ENCODE measurements at regions not wholly inside any gene's neighbourhood (a gene's known extent, or its start where the extent isn't known, plus 50 kb on each side); places are given as distances from the start of the nearest gene placed in this dataset.
A peak's percentile ranks its signal among the peaks of the same experiment; 100 is the strongest.

DNA sequence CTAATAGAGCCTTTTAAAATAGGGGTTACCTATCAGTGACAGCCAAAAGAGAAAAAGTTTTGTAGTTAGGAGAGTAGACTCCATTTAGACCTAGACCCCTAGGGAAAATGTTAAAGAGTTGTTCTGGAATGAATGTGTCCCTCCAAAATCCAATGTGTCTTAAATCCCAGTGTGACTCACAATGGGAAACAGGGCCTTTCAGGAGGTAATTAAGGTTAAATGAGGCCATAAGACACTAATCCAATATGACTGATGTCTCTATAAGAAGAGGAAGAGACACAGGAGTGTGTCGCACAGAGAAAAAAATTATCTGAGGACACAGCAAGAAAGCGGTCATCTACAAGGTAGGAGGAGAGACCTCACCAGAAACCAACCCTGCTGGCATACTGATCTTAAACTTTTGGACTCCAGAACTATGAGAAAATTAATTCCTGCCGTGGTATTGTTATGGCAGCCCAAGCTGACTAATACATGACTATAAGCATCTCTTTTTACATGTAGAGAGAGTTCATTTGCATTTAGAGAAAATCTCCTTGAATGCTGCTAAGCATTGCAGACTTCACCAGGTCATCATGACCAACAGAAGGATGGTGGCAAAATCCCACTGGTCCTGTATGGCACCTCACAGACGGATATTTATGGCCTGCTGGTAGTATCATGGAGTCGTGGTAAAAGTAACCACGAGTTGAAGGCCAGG is 259.6 kb upstream of the TMTC1 start:
- Mint-ChIP-seq H3K36me3 (ENCODE audit: low read depth, unreplicated experiment) (no peaks in the 10 kb centered on the region), H3K4me1 (ENCODE audit: low read depth, unreplicated experiment) (peaks cover 14% of the 10 kb centered on the region), H3K9me3 (ENCODE audit: unreplicated experiment) (peaks cover 1% of the 10 kb centered on the region), H3K27me3 (ENCODE audit: low read depth, unreplicated experiment) (no peaks in the 10 kb centered on the region), H3K27ac (ENCODE audit: unreplicated experiment) (no peak overlapping the region), H3K4me3 (ENCODE audit: unreplicated experiment) (no peak overlapping the region)
- no peaks in the 10 kb centered on the region for H3K9me3 ChIP-seq (ENCODE audit: insufficient read depth, low read depth, low read length)
- FAIRE-seq, result no peak
- H3K9ac ChIP-seq (ENCODE audit: low read length), result no peak overlapping the region
- H4K20me1 ChIP-seq (ENCODE audit: insufficient read depth, low read length), result no peaks in the 10 kb centered on the region
- no peak overlapping the region for H3K4me3 ChIP-seq (ENCODE audit: insufficient read depth, low read depth, low read length)
- H3K27ac ChIP-seq (ENCODE audit: low read depth, low read length), result no peak overlapping the region
- H3K27me3 ChIP-seq (ENCODE audit: insufficient read depth, low read length), result no peaks in the 10 kb centered on the region
- H3K79me2 ChIP-seq (ENCODE audit: insufficient read depth, low read length), result no peaks in the 10 kb centered on the region
- no peak overlapping the region for H3K4me2 ChIP-seq (ENCODE audit: low read length)
- TF ChIP-seq, protein P1, sequence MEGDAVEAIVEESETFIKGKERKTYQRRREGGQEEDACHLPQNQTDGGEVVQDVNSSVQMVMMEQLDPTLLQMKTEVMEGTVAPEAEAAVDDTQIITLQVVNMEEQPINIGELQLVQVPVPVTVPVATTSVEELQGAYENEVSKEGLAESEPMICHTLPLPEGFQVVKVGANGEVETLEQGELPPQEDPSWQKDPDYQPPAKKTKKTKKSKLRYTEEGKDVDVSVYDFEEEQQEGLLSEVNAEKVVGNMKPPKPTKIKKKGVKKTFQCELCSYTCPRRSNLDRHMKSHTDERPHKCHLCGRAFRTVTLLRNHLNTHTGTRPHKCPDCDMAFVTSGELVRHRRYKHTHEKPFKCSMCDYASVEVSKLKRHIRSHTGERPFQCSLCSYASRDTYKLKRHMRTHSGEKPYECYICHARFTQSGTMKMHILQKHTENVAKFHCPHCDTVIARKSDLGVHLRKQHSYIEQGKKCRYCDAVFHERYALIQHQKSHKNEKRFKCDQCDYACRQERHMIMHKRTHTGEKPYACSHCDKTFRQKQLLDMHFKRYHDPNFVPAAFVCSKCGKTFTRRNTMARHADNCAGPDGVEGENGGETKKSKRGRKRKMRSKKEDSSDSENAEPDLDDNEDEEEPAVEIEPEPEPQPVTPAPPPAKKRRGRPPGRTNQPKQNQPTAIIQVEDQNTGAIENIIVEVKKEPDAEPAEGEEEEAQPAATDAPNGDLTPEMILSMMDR (IDR thresholded peaks at IDR 0.05; ENCODE audit: insufficient read depth, low read depth, low read length), result no peak
- no peak for TF ChIP-seq EZH2 (IDR thresholded peaks at IDR 0.05; ENCODE audit: insufficient read depth, low read length)
- peak overlapping the region; percentile 24 for H2AFZ ChIP-seq (ENCODE audit: low read depth, low read length)
- no peaks in the 10 kb centered on the region for H3K36me3 ChIP-seq (ENCODE audit: insufficient read depth, low read length)
- no peak for DNase-seq (ENCODE audit: low read depth)
- H3K4me1 ChIP-seq (ENCODE audit: insufficient read depth, low read length), result peaks cover 22% of the 10 kb centered on the region

DNA sequence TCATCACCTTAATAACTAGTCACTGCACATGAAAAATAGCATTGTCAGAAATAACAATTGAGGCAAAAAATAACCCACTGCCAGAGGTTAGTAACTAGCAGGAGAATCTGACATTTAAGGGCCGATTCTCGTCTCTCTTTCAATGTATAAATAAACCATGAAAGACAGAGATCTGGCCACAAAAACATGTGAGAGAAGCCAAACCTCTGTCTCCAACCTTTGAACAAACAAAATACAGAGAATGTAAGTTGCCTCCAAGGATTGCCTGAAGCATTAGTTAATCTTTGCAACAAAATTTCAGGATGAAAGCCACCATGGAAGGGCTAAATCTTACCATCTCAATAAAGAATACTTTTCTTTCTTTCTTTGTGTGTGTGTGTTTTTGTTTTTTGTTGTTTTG is 257.4 kb upstream of the TMTC1 start:
- no peaks in the 10 kb centered on the region for H3K79me2 ChIP-seq (ENCODE audit: insufficient read depth, low read length)
- TF ChIP-seq EZH2 (IDR thresholded peaks at IDR 0.05; ENCODE audit: insufficient read depth, low read length), result no peak
- TF ChIP-seq, protein P1 (IDR thresholded peaks at IDR 0.05; ENCODE audit: insufficient read depth, low read depth, low read length), result no peak
- H3K27me3 ChIP-seq (ENCODE audit: insufficient read depth, low read length), result no peaks in the 10 kb centered on the region
- no peaks in the 10 kb centered on the region for H3K4me1 Mint-ChIP-seq (ENCODE audit: low read depth, unreplicated experiment)
- no peaks in the 10 kb centered on the region for H3K27me3 Mint-ChIP-seq (ENCODE audit: low read depth, unreplicated experiment)
- H3K4me1 ChIP-seq (ENCODE audit: insufficient read depth, low read length), result peaks cover 11% of the 10 kb centered on the region
- no peak overlapping the region for H3K4me2 ChIP-seq (ENCODE audit: low read length)
- DNase-seq (ENCODE audit: low read depth) (peak; percentile 32), FAIRE-seq (no peak)
- H3K27ac Mint-ChIP-seq (ENCODE audit: unreplicated experiment), result no peak overlapping the region
- peaks cover 1% of the 10 kb centered on the region for H3K9me3 Mint-ChIP-seq (ENCODE audit: unreplicated experiment)
- no peak overlapping the region for H3K4me3 ChIP-seq (ENCODE audit: insufficient read depth, low read depth, low read length)
- no peaks in the 10 kb centered on the region for H4K20me1 ChIP-seq (ENCODE audit: insufficient read depth, low read length)
- no peak overlapping the region for H3K4me3 Mint-ChIP-seq (ENCODE audit: unreplicated experiment)
- no peak overlapping the region for H3K9ac ChIP-seq (ENCODE audit: low read length)
- H2AFZ ChIP-seq (ENCODE audit: low read depth, low read length), result no peak overlapping the region
- H3K27ac ChIP-seq (ENCODE audit: low read depth, low read length), result no peak overlapping the region
- H3K36me3 Mint-ChIP-seq (ENCODE audit: low read depth, unreplicated experiment), result no peaks in the 10 kb centered on the region
- no peaks in the 10 kb centered on the region for H3K9me3 ChIP-seq (ENCODE audit: insufficient read depth, low read depth, low read length)
- H3K36me3 ChIP-seq (ENCODE audit: insufficient read depth, low read length), result no peaks in the 10 kb centered on the region

DNA sequence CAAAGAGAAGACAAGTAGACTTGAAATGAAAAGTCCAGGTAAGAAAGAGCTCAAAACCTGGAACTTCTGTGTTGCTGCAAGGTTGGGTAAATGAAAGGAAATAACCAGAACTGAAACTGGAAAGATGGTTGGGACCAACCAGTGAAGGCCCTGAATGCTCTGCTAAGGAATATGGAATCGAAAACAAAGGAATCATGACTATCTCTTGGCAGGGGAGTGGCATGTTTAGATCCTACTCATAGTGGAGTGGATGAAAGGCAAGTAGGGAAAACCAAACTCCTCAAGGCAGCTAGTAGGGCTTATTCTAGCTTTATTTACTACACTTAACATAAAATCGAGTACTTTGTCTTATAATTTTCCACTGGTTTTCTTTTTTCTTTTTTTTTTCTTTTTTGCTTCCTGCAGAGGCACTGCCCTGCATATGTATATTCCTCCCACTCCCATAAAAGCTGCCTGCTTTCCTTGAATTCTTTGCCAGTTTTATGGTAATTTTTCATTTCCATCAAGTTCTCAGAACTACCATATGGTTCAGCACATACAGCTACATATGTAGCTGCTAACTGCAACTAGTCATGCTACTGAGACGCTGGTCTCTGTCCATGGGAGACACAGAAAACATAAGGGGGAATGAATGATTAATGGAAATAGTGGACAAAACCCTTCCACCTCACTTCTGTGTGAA is 247.1 kb upstream of the TMTC1 start:
- Histone ChIP-seq H3K4me2 (ENCODE audit: low read length) (no peak overlapping the region), H3K9me3 (ENCODE audit: insufficient read depth, low read depth, low read length) (no peaks in the 10 kb centered on the region), H3K4me1 (ENCODE audit: insufficient read depth, low read length) (peaks cover 17% of the 10 kb centered on the region), H3K9ac (ENCODE audit: low read length) (no peak overlapping the region), H4K20me1 (ENCODE audit: insufficient read depth, low read length) (no peaks in the 10 kb centered on the region), H2AFZ (ENCODE audit: low read depth, low read length) (no peak overlapping the region), H3K79me2 (ENCODE audit: insufficient read depth, low read length) (no peaks in the 10 kb centered on the region), H3K27ac (ENCODE audit: low read depth, low read length) (no peak overlapping the region), H3K4me3 (ENCODE audit: insufficient read depth, low read depth, low read length) (no peak overlapping the region), H3K36me3 (ENCODE audit: insufficient read depth, low read length) (no peaks in the 10 kb centered on the region), H3K27me3 (ENCODE audit: insufficient read depth, low read length) (no peaks in the 10 kb centered on the region)
- no peak for FAIRE-seq
- Mint-ChIP-seq H3K4me1 (ENCODE audit: low read depth, unreplicated experiment) (peaks cover 22% of the 10 kb centered on the region), H3K9me3 (ENCODE audit: unreplicated experiment) (no peaks in the 10 kb centered on the region), H3K27ac (ENCODE audit: unreplicated experiment) (no peak overlapping the region), H3K4me3 (ENCODE audit: unreplicated experiment) (no peak overlapping the region), H3K36me3 (ENCODE audit: low read depth, unreplicated experiment) (no peaks in the 10 kb centered on the region), H3K27me3 (ENCODE audit: low read depth, unreplicated experiment) (no peaks in the 10 kb centered on the region)
- TF ChIP-seq, protein P1 (IDR thresholded peaks at IDR 0.05; ENCODE audit: insufficient read depth, low read depth, low read length), result no peak
- TF ChIP-seq EZH2 (IDR thresholded peaks at IDR 0.05; ENCODE audit: insufficient read depth, low read length), result no peak
- no peak for DNase-seq (ENCODE audit: low read depth)
